Panc1 (cell line): ENCODE measurements at regions not wholly inside any gene's neighbourhood (a gene's known extent, or its start where the extent isn't known, plus 50 kb on each side); places are given as distances from the start of the nearest gene placed in this dataset.

ENCODE experiments used
- ATAC-seq: fragments of 200-7000 bp; cut with Tn5 transposase; 2 replicates; pipeline ENCODE4 v1.9.1; 2020; ENCODE audit warnings: mild to moderate bottlenecking, moderate library complexity
- BruUV-seq: library from RNA; stranded (reverse); fragments of 400-500 nt; replicated peaks from 2 replicates; lab custom pipeline; 2021; lab: Mats Ljungman, UMichigan
- CTCF ChIA-PET: fragments of 300-600 bp; sonication (Branson Sonifier 250); formaldehyde crosslinking; loops from one replicate; lab custom pipeline; 2022; ENCODE audit warnings: antibody characterized with exemption; lab: Charles Lee
- POLR2A ChIA-PET: fragments of 300-600 bp; sonication (Branson Sonifier 250); formaldehyde crosslinking; loops from one replicate; lab custom pipeline; 2022; ENCODE audit warnings: antibody characterized with exemption; lab: Charles Lee
- DNase-seq: peaks from one replicate; pipeline ENCODE4 v3.0.0-alpha.2; 2010; ENCODE audit warnings: low read depth, low spot score
- H3K27ac ChIP-seq: 2 replicates; pipeline ENCODE4 v1.5.1; 2011; ENCODE audit warnings: mild to moderate bottlenecking, low read length, inconsistent platforms
- H3K27me3 ChIP-seq: fragments of 200-500 bp; sonication (Bioruptor generic); 2 replicates; pipeline ENCODE4 v1.6.0; 2014; ENCODE audit warnings: low read length, inconsistent platforms; ENCODE audit not compliant: control insufficient read depth, insufficient read depth
- H3K36me3 ChIP-seq: fragments of 200-500 bp; sonication (Bioruptor generic); 2 replicates; pipeline ENCODE4 v1.5.1; 2014; ENCODE audit warnings: inconsistent platforms, mild to moderate bottlenecking, low read length, moderate library complexity; ENCODE audit not compliant: control insufficient read depth, insufficient read depth
- H3K4me1 ChIP-seq: 2 replicates; pipeline ENCODE4 v1.5.1; 2011; ENCODE audit warnings: inconsistent platforms, mild to moderate bottlenecking, low read length, moderate library complexity; ENCODE audit not compliant: control insufficient read depth, insufficient read depth
- H3K4me3 ChIP-seq, 2 experiments: 2 replicates each; pipeline ENCODE4 v1.5.1; 2011 to 2012; ENCODE audit warnings: low read depth in 2 of 2, low read length in 2 of 2, mild to moderate bottlenecking in 2 of 2, inconsistent platforms in 1 of 2, moderate library complexity in 1 of 2
- H3K9me3 ChIP-seq: fragments of 200-500 bp; sonication (Bioruptor generic); 2 replicates; pipeline ENCODE4 v1.5.1; 2014; ENCODE audit warnings: low read depth, mild to moderate bottlenecking, inconsistent platforms, low read length, moderate library complexity; ENCODE audit not compliant: control insufficient read depth, insufficient read depth
- POLR2AphosphoS5 ChIP-seq: IDR thresholded peaks from 2 replicates; pipeline ENCODE4 v1.6.1; 2012; ENCODE audit warnings: mild to moderate bottlenecking, low read depth, low read length, moderate library complexity
- SIN3A ChIP-seq: IDR thresholded peaks from 2 replicates; pipeline ENCODE4 v1.6.1; 2012; ENCODE audit warnings: low read depth, mild to moderate bottlenecking, low read length, moderate library complexity, borderline replicate concordance; ENCODE audit not compliant: insufficient read depth
- TCF7L2 ChIP-seq: IDR thresholded peaks from 2 replicates; pipeline ENCODE4 v1.6.1; 2011; ENCODE audit warnings: mild to moderate bottlenecking, low read depth, low read length, inconsistent platforms
- in situ Hi-C: cut with HindIII; loops from 2 replicates; pipeline ENCODE4 v1.10.0; 2016; ENCODE audit warnings: low sequenced_read_pairs, low pct_unique_long_range_greater_than_20kb
- intact Hi-C: fragments of 100-400 bp; cut with micrococcal nuclease; formaldehyde crosslinking; loops from one replicate; pipeline ENCODE4 v1.10.0; 2022; ENCODE audit not compliant: unreplicated experiment
- TF ChIP-seq, protein P1 (sequence below): fragments of 450-650 bp; IDR thresholded peaks from 2 replicates; pipeline ENCODE4 v1.5.1; 2017; ENCODE audit warnings: mild to moderate bottlenecking
- TF ChIP-seq, protein P2 (sequence below), 2 experiments: IDR thresholded peaks; 2 replicates each; pipeline ENCODE4 v1.6.1; 2011 to 2012; ENCODE audit warnings: low read depth in 2 of 2, control low read depth in 1 of 2, low read length in 1 of 2, mild to moderate bottlenecking in 1 of 2, moderate library complexity in 1 of 2; ENCODE audit not compliant: insufficient read depth in 1 of 2

DNA sequence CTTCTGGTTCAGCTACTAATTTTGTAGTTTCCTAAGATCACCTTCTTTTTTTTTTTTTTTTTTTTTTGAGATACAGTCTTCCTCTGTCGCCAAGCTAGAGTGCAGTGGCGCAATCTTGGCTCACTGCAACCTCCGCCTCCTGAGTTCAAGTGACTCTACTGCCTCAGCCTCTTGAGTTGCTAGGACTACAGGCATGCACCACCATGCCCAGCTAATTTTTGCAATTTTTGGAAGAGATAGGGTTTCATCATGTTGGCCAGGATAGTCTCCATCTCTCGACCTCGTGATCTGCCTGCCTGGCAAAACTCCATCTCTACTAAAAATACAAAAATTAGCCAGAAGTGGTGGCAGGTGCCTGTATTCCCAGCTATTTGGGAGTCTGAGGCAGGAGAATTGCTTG, 301.5 kb upstream of the TFPI start:
- ChIA-PET CTCF (interaction anchor here (0.6 kb wide), 1 partner anchor 75 kb away, joined by 6 read pairs; no protein-coding TSS in a partner anchor), POLR2A (no interaction called here)

DNA sequence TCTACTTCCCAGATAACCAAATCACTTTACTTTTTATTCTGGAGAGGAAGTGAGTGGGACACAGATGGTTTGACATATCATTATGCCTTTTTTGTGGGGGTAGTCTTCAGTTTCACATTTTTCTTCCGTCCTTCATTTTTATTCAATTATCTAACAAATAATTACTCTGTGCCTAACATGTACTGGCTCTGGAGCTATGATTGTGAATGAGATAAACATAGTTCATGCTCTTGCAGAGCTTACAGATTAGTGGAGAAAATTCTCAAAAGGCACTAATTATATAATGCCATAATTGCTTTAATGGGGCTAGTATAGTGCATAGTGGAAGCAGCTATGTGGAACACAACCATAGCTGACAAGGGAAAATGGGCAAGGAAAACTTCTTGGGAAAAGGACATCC, 303.6 kb upstream of the TFPI start:
- no peaks in the 10 kb centered on the region for H3K27me3 ChIP-seq
- H3K27ac ChIP-seq, result no peak overlapping the region
- in situ Hi-C loops, result no loop called here
- BruUV-seq, result no TSS peak
- DNase-seq, result no peak
- TF ChIP-seq SIN3A (no peak), POLR2AphosphoS5 (no peak), TCF7L2 (no peak)
- TF ChIP-seq, protein P1, sequence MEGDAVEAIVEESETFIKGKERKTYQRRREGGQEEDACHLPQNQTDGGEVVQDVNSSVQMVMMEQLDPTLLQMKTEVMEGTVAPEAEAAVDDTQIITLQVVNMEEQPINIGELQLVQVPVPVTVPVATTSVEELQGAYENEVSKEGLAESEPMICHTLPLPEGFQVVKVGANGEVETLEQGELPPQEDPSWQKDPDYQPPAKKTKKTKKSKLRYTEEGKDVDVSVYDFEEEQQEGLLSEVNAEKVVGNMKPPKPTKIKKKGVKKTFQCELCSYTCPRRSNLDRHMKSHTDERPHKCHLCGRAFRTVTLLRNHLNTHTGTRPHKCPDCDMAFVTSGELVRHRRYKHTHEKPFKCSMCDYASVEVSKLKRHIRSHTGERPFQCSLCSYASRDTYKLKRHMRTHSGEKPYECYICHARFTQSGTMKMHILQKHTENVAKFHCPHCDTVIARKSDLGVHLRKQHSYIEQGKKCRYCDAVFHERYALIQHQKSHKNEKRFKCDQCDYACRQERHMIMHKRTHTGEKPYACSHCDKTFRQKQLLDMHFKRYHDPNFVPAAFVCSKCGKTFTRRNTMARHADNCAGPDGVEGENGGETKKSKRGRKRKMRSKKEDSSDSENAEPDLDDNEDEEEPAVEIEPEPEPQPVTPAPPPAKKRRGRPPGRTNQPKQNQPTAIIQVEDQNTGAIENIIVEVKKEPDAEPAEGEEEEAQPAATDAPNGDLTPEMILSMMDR, result no peak
- TF ChIP-seq, protein P2, sequence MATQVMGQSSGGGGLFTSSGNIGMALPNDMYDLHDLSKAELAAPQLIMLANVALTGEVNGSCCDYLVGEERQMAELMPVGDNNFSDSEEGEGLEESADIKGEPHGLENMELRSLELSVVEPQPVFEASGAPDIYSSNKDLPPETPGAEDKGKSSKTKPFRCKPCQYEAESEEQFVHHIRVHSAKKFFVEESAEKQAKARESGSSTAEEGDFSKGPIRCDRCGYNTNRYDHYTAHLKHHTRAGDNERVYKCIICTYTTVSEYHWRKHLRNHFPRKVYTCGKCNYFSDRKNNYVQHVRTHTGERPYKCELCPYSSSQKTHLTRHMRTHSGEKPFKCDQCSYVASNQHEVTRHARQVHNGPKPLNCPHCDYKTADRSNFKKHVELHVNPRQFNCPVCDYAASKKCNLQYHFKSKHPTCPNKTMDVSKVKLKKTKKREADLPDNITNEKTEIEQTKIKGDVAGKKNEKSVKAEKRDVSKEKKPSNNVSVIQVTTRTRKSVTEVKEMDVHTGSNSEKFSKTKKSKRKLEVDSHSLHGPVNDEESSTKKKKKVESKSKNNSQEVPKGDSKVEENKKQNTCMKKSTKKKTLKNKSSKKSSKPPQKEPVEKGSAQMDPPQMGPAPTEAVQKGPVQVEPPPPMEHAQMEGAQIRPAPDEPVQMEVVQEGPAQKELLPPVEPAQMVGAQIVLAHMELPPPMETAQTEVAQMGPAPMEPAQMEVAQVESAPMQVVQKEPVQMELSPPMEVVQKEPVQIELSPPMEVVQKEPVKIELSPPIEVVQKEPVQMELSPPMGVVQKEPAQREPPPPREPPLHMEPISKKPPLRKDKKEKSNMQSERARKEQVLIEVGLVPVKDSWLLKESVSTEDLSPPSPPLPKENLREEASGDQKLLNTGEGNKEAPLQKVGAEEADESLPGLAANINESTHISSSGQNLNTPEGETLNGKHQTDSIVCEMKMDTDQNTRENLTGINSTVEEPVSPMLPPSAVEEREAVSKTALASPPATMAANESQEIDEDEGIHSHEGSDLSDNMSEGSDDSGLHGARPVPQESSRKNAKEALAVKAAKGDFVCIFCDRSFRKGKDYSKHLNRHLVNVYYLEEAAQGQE (IDR thresholded peaks at IDR 0.05; ENCODE audit: insufficient read depth in 1 of 2, low read depth in 2 of 2, low read length in 1 of 2), result no peak
- no peak overlapping the region for H3K4me3 ChIP-seq
- CTCF ChIA-PET, result interaction anchor here (0.7 kb wide), 1 partner anchor 91 kb away, joined by 3 read pairs; no protein-coding TSS in a partner anchor
- POLR2A ChIA-PET, result no interaction called here
- H3K9me3 ChIP-seq, result no peaks in the 10 kb centered on the region
- H3K36me3 ChIP-seq, result no peaks in the 10 kb centered on the region
- intact Hi-C loops, result no loop called here
- H3K4me1 ChIP-seq, result no peaks in the 10 kb centered on the region
- no peak for ATAC-seq

More for the DNA sequence above, 301.5 kb upstream of the TFPI start:
- in situ Hi-C loops, result no loop called here
- no peak for DNase-seq
- H3K9me3 ChIP-seq, result no peaks in the 10 kb centered on the region
- no peaks in the 10 kb centered on the region for H3K4me1 ChIP-seq
- intact Hi-C loops, result no loop called here
- no peak overlapping the region for H3K27ac ChIP-seq
- H3K4me3 ChIP-seq, result no peak overlapping the region
- no peaks in the 10 kb centered on the region for H3K27me3 ChIP-seq
- no peaks in the 10 kb centered on the region for H3K36me3 ChIP-seq
- TF ChIP-seq TCF7L2, result no peak
- TF ChIP-seq, protein P2 (IDR thresholded peaks at IDR 0.05; ENCODE audit: insufficient read depth in 1 of 2, low read depth in 2 of 2, low read length in 1 of 2), result no peak
- TF ChIP-seq, protein P1, result no peak
- TF ChIP-seq SIN3A, result no peak
- TF ChIP-seq POLR2AphosphoS5, result no peak
- ATAC-seq, result no peak
- BruUV-seq, result no TSS peak
